Type B pancreatic cell (in vitro differentiated cells): ENCODE measurements at regions not wholly inside any gene's neighbourhood (a gene's known extent, or its start where the extent isn't known, plus 50 kb on each side); places are given as distances from the start of the nearest gene placed in this dataset.

Source experiments
- DNase-seq: peaks from one replicate; pipeline ENCODE4 v3.0.0; 2021; ENCODE audit warnings: mixed read lengths; ENCODE audit not compliant: unreplicated experiment; ENCODE audit errors: extremely low spot score
- H3K27ac Mint-ChIP-seq: 2 replicates; pipeline ENCODE4 v1.8.0; 2021; ENCODE audit warnings: mild to moderate bottlenecking, mixed read lengths
- H3K27me3 Mint-ChIP-seq: 2 replicates; pipeline ENCODE4 v1.8.0; 2021; ENCODE audit warnings: mixed read lengths
- H3K36me3 Mint-ChIP-seq: 2 replicates; pipeline ENCODE4 v1.8.0; 2021; ENCODE audit warnings: mixed read lengths
- H3K4me1 Mint-ChIP-seq: one replicate; pipeline ENCODE4 v1.8.0; 2021; ENCODE audit warnings: mixed read lengths; ENCODE audit not compliant: unreplicated experiment
- H3K4me3 Mint-ChIP-seq: 2 replicates; pipeline ENCODE4 v1.8.0; 2021; ENCODE audit warnings: mild to moderate bottlenecking, mixed read lengths
- H3K9me3 Mint-ChIP-seq: 2 replicates; pipeline ENCODE4 v1.8.0; 2021; ENCODE audit warnings: mixed read lengths
- TF ChIP-seq, protein P1 (sequence below): fragments of 200-600 bp; sonication (generic); conservative IDR thresholded peaks from 2 replicates; pipeline ENCODE4 v1.5.0; 2021; ENCODE audit warnings: antibody characterized with exemption, mild to moderate bottlenecking

DNA sequence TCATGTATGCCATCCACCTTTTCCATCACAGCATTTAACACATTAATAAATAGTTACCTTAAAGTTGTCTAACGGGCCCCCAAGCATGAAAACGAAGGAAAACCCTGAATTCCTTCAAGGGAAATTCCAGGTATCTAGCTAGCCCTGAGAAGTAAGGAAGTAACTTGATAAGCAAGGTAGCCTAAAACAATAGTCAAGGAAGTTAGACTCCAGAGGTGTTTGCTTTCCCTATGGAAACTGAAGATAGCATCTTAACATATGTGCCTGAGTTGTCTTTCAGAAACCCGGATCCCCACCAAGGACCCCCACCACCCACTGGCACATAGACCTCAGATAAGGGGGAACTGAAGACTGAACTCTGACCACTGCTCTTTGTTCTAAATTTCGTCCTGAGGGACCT lies 127.4 kb downstream of the TBXT start:
- TF ChIP-seq, protein P1, sequence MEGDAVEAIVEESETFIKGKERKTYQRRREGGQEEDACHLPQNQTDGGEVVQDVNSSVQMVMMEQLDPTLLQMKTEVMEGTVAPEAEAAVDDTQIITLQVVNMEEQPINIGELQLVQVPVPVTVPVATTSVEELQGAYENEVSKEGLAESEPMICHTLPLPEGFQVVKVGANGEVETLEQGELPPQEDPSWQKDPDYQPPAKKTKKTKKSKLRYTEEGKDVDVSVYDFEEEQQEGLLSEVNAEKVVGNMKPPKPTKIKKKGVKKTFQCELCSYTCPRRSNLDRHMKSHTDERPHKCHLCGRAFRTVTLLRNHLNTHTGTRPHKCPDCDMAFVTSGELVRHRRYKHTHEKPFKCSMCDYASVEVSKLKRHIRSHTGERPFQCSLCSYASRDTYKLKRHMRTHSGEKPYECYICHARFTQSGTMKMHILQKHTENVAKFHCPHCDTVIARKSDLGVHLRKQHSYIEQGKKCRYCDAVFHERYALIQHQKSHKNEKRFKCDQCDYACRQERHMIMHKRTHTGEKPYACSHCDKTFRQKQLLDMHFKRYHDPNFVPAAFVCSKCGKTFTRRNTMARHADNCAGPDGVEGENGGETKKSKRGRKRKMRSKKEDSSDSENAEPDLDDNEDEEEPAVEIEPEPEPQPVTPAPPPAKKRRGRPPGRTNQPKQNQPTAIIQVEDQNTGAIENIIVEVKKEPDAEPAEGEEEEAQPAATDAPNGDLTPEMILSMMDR, result no peak
- H3K9me3 Mint-ChIP-seq, result peaks cover 6% of the 10 kb centered on the region
- no peak for DNase-seq
- no peak overlapping the region for H3K27ac Mint-ChIP-seq
- H3K4me3 Mint-ChIP-seq, result no peak overlapping the region
- no peaks in the 10 kb centered on the region for H3K4me1 Mint-ChIP-seq
- H3K27me3 Mint-ChIP-seq, result peaks cover 3% of the 10 kb centered on the region
- H3K36me3 Mint-ChIP-seq, result no peaks in the 10 kb centered on the region

DNA sequence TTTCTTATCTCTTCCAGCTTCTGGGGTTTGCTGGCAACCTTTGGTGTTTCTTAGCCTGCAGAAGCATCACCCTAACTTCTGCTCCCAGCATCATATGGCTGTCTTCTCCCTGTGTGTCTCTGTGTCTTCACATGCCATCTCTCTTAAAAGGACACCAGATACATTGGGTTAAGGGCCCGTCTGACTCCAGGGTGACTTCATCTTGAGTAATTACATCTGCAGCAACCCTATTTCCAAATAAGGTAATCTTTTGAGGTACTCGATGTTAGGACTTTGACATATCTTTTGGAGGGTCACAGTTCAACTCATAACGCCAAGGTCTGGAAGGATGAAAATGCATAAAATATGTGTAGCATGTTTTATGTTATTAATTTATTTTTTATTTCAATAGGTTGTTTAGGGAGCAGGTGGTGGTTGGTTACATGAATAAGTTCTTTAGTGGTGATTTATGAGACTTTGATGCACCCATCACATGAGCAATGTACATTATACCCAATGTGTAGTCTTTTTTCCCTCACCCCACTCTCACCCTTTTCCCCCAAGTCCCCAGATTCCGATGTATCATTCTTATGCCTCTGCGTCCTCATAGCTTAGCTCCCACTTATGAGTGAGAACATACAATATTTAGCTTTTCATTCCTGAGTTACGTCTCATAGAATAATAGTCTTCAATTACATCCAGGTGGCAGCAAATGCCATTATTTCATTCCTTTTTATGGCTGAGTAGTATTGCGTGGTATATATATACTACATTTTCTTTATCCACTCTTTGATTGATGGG lies 131.1 kb downstream of the TBXT start:
- H3K4me3 Mint-ChIP-seq, result no peak overlapping the region
- H3K9me3 Mint-ChIP-seq, result peaks cover 6% of the 10 kb centered on the region
- H3K36me3 Mint-ChIP-seq, result no peaks in the 10 kb centered on the region
- no peak for DNase-seq
- H3K27ac Mint-ChIP-seq, result no peak overlapping the region
- no peaks in the 10 kb centered on the region for H3K4me1 Mint-ChIP-seq
- H3K27me3 Mint-ChIP-seq, result peaks cover 3% of the 10 kb centered on the region
- TF ChIP-seq, protein P1, result no peak

DNA sequence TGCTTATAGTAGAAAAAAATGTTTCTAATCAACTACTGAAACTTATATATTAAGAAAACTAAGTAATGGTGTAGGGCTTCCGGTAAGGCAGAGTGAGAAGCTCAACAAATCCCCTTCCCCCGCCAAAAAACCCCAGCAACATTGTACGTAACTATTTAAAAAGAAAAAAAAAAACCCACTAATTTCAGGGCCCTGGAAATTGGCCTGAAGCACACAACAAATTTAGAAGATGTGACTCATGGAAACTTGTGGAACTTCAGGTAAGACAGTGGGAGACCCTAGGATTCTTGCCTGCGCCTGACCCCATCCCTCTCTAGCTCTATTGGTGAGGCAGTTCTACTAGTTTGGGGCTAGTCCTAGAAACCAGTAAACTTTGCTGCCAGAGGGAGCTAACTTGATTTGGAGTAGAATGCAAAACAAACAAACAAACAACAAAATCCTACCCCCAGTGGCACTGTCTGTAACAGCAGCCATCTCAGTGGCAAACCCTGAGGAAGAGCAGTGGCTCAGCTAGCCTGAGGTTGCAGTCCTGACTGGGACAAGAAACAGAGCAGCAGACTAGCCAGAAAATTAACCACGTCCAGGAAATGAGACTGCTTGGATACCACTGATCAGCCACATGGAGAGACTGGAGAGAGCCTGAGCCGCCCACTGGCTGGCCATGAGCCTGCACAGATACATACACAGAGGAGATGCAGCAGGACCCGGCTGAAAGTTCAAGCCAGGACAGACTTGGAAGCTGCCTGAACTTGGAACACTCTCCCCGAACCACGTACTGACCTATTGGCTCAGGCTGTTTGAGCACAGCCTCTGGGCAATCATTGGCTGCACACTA lies 135.1 kb downstream of the TBXT start:
- Mint-ChIP-seq H3K27me3 (peaks cover 11% of the 10 kb centered on the region), H3K4me3 (no peak overlapping the region), H3K27ac (no peak overlapping the region), H3K9me3 (peaks cover 4% of the 10 kb centered on the region), H3K36me3 (no peaks in the 10 kb centered on the region), H3K4me1 (no peaks in the 10 kb centered on the region)
- no peak for DNase-seq
- TF ChIP-seq, protein P1, result peak; percentile 60

DNA sequence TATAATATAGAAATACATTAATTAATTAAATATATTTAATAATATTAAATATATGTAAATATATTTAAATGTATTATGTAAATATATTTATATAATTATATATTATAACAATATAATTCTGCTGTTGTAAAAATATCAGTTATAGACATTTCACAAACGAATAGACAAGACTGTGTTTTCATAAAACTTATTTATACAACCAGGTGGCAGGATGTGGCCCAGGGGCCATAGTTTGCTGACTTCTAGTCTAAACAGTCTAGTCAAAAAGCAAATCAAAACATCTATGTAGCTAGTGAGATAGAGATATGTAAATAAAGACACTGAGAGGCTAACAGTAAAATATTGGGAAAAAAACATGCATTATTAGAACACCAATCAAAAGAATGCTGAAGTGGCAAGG lies 136.4 kb downstream of the TBXT start:
- DNase-seq, result no peak
- no peak overlapping the region for H3K27ac Mint-ChIP-seq
- H3K9me3 Mint-ChIP-seq, result no peaks in the 10 kb centered on the region
- H3K36me3 Mint-ChIP-seq, result no peaks in the 10 kb centered on the region
- TF ChIP-seq, protein P1, result no peak
- no peak overlapping the region for H3K4me3 Mint-ChIP-seq
- H3K4me1 Mint-ChIP-seq, result no peaks in the 10 kb centered on the region
- H3K27me3 Mint-ChIP-seq, result peaks cover 11% of the 10 kb centered on the region

DNA sequence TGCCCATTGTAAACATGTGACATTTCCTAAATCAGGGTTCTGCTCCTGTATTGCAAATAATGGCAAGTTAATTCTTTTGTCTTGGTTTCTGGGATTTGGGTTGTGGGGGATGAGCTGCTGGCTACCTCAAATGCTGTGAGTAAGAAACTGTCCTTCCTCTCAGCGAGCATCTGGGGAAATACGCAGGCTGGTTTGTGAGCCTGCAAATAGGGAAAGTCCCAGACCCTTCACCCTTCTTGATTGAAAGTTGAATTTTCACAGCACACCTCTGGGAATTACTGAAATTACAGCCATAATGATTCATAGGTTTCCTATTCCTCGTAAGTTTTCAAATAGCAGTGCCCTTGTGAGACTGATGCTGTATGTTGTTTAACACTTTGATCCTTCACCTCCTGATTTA lies 138.1 kb downstream of the TBXT start:
- TF ChIP-seq, protein P1, result no peak
- Mint-ChIP-seq H3K27me3 (peaks cover 9% of the 10 kb centered on the region), H3K9me3 (no peaks in the 10 kb centered on the region), H3K27ac (no peak overlapping the region), H3K4me1 (no peaks in the 10 kb centered on the region), H3K36me3 (no peaks in the 10 kb centered on the region), H3K4me3 (no peak overlapping the region)
- no peak for DNase-seq
